Muscle of back (tissue), 3 donors: ENCODE measurements at regions not wholly inside any gene's neighbourhood (a gene's known extent, or its start where the extent isn't known, plus 50 kb on each side); places are given as distances from the start of the nearest gene placed in this dataset.
"Not testable (repeated sequence)": the region's sequence is repeated elsewhere in the genome, so short reads cannot be mapped to it uniquely, and the experiment has no call there.

Experiments
- DNase-seq, 3 donors: peaks; one replicate each; pipeline versions ENCODE4 v3.0.0 to v3.0.0-alpha.2; 2013

DNA sequence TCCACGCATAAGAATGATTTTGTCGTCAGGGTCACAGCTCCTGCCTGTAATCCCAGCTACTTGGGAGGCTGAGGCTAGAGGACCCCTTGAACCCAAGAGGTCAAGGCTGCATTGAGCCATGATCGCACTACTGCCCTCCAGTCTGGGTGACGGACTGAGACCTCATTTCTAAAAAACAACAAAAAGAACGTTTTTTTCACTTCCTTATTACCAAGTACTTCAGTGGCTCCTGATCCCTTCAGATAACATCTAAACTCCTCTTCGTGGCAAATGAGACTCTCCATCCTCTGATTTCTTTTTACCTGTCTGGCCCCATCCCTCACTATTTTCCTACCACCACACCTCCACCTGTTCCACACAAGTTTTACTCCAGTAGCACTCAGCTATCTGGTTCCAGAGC is 105.4 kb upstream of the TLK1 start:
- no peak for DNase-seq

DNA sequence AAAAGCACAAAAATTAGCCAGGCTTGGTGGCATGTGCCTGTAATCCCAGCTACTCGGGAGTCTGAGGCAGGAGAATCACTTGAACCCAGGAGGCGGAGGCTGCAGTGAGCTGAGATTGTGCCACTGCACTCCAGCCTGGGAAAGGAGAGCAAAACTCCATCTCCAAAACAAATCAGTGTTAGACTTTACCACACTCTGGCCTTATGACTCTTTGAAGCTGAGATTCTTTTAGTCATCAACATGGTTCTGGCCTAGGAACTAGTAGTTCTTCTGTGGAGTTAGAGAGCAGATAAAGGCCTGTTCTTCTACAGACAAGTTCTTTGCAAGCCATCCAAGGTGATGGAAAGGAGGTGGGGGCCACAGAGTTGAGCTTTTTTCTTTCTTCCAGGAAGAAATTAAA is 100.8 kb upstream of the TLK1 start:
- DNase-seq: not testable (repeated sequence)

DNA sequence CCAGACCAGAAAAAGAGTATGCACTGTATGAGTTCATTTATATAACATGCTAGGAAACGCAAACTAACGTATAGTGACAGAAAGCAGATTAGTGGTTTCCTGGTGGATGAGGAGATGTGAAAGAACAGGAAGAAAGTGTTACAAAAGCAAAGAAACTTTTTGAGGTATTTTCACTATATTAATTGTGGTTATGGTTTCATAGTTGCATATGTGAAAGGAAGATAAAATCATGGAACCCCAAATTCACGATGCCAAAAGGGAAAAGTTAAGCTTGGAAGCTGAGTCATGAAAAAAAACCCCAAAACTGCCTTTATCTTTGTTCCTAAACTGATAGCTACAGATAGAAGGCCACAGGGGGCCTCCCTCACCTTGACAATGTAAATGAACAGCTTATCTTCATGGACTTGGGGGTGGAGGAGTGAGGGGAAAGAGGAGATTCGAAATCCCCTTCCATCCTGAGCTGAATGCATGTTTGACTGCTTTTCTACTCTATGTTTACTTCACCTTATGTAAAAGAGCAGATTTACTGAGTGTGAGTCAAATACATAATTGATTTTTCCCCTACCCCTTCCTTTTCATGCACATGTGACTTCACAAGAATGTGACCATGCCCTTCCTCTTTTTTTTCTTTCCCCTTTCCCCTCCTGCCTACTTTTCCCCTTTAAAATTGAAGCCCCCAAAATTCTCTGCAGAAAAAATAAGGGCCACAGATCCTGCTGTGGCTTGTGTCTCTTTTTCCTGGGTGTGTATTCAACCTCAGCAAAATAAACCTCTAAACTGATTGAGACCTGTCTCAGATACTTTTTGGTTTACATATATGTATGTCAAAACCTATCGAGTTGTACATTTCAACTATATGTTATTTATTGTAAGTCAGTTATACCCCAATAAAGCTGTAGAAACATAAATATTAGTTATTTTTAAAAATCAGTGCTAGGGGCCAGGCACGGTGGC is 100.1 kb upstream of the TLK1 start:
- no peak for DNase-seq

DNA sequence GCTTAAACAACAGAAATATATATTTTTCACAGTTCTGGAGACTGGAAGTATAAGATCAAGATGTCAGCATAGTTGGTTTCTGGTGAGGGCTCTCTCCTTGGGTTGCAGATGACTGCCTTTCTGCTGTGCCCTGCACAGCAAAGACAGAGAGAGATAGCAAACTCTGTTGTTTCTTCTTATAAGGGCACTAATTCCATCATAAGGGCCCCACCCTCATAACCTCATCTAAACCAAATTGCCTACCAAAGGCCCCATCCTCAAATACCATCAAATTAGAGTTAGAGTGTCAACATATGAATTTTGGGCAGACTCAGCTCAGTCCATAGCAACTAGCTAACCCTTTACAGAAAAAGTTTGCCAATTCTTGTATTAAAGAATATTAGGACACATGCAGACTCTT is 94.0 kb upstream of the TLK1 start:
- no peak for DNase-seq

DNA sequence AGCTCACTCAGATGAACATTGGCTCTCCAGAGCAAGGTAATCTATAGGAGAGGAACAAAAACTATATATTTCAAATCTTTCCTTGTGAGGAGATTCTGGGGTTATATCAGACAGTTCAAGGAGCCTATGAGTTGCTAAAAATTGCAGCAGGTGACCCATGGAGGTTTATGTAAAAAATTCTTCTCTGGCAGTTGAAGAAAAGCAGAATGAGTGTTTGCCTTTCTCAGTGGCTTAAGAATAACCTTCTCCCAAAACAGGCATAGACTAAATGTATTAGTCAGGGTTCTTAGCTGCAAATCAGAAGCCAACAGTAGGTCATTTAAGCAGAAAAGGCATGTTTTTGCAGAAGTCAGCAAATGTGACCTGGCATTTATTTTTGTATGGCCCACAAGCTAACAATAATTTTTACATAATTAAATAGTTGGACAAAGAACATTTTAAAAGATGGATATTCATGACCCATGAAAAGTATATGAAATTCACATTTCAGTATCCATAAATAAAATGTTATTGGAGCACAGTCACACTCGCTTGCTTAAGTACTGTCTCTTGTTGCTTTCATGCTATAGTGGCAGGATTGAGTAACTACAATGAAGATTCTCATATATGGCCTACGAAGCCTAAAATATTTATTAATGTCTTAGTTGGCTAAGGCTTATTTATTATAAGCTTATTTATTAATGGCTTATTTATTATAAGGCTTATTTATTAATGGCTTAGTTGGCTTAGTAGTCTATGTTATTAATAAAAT is 93.4 kb upstream of the TLK1 start:
- DNase-seq: no peak

DNA sequence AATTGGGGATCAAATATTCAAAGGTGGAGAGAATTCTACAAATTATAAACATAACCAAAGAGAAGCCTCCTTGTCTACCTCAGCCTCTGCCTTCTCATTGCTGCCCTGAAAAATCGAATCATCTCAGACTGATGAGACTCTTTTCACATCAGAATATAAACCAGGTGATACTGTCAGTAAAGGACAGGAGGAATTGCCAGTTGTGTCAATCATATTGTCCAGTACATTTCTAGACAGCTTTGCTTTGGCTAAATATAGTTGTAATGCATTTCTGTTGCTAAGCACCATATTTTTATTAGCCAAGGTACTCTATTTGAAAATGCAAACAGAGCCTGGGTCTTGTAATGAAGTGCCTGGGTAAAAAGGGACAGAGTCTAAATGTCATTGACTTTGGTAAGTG is 92.6 kb upstream of the TLK1 start:
- DNase-seq: no peak

DNA sequence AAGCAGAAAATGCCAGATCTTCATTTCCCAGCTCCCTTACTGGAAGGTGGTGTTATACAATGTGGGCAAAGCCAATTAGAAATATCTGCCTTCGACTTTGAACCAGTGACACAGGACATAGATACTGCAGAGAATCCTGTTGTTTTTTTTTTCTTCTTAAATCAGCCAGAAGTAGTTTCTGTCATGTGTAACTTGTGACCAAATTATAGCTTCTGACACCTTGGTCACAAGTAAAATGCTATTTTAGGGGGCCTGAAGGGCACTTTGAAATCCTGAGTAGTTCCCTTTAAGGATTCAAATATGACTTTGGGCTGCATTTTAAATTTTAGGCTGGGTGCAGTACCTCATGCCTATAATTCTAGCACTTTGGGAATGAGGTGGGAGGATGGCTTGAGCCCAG is 89.0 kb upstream of the TLK1 start:
- no peak for DNase-seq

DNA sequence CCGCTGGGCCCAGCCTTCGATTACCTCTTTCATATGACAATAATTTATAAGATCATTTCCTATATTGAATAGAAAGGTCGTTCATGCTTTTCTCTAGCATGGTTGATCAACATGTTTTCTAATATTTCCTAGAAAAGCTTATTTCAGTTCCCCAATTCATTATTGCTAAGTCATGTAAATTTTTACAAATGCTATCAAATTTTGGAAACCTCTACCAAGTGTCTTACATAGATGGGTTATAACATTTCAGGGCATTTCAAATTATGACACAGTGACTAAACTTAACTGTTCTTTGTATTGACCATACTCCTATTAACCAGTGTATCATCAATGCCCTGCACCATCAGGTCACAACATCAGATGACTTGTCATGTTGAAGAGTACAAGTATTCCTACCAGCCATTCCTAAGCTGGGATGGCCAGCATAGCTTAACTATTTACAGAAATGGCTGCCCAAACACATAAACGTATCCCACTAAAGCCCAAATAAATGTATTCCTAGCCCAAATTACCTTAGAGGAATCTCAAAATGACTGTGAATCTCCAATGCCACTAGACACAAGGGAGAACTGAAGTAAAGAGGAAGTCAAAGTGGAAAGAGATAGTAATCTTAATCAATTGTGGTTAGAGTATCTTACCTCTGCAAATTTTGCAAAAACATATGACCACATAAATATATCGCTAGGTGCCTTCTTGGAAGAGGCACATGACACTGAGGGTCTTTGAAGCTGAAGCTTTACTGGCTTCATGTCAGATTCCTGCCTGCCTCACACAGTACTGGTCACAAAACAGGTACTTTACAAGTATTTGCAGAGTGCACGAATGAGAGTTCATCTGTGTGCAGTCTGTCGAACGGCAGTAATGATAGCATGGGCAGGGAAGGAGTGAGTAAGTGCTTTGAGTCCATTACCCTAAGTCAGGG is 87.3 kb upstream of the TLK1 start:
- DNase-seq: no peak

DNA sequence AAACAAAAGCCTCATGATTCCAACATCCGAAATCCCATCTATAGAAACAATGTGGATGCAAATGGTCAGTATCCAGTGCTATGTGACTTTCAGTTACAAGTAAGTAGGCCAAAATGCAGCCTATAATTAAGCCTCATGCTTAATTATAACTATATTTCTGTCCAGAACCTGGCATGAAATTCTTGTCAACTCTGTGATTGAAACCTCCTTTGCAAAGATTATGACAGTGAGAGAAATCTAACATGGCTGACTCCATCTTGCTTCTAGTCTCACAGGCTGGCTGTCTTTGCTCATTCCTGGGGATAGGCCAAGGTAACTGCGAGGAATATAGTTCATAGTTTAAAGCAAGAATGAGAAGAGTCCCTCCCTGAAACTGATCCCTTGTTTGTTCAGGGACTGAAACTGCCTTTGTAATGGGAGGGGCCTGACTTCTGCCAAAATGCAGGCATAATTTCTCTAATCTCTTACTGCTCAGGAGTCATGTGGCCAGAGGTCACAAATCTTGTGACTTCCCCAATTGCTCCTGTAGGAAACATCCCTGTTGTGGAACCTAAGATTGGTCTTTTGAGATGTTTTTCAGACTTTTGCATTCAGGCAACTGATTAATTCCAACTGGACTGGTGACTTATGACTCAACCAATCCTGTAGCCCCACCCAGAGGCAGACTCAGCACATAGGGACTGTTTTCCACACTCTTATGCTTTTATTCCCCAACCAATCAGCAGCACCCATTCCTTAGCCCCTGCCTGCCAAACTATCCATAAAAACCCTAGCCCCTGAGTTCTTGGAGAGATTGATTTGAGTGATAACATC is 84.5 kb upstream of the TLK1 start:
- no peak for DNase-seq

DNA sequence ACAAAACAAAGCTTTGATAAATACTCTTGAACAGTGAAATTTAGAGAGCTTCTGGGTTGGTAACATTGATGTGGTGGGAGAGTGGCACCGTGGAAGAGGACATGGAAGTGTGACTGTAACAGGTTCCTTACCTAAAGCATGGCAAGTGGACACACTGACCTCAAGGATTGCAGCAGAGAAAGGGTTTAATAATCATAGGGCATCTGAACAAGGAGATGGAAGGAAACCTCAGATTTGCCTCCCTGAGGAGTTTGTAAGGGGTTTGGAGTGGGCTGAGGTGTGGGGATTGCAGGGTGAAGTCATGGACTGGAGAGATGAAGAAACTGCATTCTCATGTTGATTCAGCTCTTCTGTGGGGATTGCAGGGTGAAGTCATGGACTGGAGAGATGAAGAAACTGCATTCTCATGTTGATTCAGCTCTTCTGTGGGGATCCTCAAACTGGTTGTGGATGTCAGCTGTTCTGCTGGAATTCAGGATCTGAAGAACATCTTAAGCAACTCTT is 83.8 kb upstream of the TLK1 start:
- DNase-seq: no peak

DNA sequence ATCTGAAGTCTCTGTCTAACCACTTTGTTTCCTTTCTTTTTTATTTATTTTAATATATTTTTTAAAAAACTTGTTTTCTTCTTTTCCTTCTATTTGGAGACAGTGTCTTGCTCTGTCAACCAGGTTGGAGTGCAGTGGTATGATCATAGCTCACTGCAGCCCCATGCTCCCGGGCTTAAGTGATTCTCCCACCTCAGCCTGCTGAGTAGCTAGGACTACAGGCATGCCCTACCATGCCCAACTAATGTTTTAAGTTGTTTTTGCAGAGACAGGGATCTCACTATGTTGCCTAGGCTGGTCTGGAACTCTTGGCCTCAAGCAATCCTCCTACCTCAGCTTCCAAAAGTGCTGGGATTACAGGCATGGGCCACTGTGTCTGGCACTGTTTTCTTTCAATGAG is 81.1 kb upstream of the TLK1 start:
- DNase-seq: no peak

DNA sequence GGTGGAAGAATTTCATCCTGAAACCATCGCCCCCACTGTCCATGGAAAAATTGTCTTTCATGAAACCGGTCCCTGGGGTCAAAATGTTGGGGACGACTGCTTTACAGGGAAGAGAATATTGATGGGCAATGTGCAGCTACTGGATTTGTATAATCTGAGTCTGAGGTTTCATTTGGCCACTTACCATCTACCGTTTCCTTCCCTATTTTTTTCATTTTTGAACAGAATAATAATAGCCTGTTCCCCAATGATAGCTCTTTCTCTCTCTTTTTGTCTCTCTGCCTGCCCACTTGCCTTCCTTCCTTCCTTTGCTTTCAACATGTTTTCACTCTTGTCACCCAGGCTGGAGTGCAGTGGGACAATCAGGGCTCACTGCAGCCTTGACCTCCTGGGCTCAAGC is 78.3 kb upstream of the TLK1 start:
- DNase-seq: no peak

DNA sequence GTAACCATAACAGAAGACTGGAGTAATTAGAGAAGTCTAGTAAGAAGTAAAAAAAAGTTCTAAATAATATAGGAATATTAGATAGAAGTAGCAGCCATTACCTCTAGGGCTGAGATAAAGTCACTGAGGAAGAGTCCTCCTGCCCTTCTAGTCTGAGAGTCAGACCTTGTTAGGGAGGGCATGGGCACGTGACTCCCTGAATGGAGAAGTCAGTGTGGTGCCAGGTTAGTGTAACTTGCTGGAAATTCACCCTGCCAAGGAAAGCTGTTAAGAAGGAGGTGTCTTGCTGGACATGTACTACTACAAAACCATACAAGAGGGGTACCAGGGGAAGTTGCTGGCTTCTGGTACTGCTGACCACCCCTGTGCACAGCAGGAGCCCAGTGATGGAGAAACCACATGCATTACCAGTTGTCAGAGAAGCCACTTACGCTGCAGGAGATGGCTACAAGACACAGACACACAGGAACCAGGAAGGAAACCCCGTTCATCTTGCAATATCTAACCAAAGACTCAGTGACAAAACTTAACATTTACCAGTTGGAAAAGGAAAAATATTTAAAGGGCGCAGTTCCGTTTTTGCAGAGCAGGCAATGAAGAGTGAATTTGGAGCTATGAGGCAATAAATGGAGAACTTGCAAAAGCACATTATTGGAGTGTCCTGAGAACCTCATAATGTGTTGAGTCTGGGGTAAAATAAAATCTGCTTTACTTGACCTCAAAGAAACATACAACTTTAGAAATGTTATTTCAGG is 77.2 kb upstream of the TLK1 start:
- DNase-seq: no peak

DNA sequence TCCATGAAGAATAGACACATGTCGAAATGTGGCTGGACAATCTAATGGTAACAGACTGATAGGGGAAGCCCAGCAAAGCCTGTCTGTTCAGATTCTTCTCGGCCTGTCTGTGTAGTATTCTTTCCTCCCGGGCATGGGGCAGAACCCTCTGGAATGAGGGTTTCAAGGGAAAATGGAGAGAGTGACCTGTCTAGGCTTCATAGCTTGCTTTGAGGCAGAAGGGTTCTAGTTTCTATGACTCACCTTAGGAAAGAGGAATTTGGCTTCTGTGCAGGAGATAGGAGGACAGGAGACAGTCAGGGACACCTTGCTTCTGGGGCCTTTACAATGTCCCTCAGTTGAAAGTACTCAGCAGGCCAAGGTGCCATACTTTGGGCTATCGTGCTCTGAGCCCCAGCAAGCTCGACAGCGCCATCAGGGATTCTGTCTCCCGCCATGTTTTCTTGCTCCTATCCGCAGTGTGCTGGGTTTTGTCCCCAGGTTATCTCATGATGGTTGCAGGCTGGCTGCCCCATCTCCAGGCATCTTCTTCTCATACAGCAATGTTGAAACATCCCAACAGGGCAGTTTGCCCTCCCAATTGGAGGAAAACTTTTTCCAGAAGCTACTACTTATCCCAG is 74.7 kb upstream of the TLK1 start:
- no peak for DNase-seq

DNA sequence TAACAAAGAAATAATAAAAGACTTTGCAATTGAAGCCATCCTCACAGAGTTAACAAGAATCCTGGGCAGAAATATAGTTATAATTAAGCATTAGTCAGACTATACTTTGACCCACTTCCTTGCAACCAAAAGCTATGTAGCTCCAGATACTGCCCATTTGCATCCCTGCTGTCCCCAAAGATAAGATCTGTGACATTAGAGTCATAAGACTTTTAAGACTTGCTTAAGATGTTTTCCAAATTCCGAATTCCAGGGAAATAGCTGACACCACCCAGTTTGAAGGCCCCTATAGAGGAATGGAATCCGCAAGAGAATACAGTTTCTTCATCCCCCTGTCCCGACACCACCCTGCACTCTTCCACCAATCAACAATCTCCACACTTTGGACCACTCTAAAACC is 69.5 kb upstream of the TLK1 start:
- DNase-seq: no peak

DNA sequence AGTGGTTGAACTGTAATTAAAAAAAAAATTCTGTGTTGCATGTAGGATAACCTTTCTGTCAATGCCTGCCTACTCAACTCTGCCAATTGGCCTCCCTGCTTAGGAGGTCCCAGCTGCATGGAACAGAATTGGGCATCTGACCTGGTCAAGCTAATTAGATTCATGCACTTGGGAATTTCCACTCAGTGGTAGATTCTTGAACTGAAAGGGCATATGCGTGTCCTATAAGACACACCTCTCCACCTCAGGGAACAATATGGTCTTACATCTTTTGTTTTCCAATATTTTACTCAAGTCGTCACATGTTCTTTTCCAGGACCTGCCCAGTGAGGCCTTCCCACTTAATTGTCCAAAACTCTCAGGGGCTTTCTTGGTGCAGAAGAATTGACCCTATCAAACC is 68.1 kb upstream of the TLK1 start:
- no peak for DNase-seq

DNA sequence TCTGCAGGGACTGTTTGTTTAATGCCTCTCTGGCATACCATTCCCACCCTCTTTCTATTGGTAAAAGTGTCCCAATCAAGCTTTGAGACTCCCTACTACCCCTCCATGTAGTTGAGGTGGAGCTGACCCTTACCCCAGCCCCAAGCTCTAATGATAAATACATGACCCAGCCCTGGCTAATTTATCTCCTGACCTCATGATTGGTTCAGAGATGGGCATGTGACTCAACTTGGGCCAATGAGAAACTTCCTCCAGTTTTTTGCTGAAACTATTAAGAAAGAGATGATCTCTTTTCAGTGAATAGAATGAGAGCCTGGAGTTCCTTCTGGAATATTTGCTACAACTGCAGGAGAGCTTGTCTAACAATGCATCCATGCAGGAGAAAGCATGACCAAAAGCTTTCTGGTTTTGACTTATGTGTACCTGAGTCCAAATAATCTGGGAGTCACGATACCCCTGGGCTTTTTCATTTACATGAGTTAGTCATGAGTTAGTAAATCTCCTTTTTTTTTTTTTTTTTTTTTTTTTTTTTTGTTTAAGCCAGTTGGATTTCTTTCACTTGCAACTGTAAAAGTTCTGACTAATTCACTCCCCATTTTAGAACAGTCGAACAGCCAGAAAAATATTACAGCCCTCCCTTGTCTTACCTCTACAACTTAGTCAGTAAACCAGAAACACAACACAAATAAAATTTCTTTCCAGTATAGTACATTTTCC is 66.5 kb upstream of the TLK1 start:
- no peak for DNase-seq

DNA sequence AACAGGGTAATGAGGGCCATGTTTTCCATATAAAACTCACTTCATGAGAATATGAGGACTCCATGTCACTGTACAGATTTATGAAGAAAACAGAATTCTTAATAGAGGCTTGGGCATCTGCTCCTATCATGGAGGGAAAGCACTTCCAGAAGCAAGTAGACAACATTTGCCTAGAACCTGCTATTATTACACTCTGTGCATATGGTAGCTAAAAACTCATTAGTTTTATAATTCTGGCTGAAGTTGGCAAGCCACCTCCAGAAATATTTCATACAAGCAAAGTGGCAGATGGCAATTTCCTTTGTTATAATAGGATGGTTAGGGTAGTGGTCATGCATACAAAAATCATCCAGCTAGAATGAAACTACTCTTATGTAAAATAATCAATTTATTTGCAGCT is 65.8 kb upstream of the TLK1 start:
- no peak for DNase-seq

DNA sequence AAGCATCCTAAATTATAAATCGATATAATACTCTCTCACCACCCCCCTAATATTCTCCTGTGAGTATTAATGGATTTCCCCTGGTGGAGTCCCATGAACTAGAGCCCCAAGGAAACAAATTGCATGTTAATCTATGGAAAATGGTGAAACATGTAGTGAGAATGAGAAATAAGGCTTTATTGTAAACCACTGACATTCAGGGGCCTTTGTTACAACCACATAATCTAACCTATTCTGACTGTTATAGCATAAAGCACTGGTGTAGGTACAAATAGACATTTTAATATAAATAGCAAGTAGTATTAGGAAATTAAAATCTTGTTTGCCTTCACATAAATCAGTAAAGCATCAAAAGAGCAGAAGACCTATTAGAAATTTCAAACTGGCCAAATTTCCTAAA is 65.3 kb upstream of the TLK1 start:
- DNase-seq: no peak
